AG04450 (cell line): ENCODE measurements at regions not wholly inside any gene's neighbourhood (a gene's known extent, or its start where the extent isn't known, plus 50 kb on each side); places are given as distances from the start of the nearest gene placed in this dataset.

ENCODE experiments used
- CTCF ChIA-PET: fragments of 300-600, 350-600 bp; formaldehyde crosslinking; extraction: SDS; loops from one replicate; lab custom pipeline; 2022; ENCODE audit warnings: antibody characterized with exemption, inconsistent platforms; lab: Charles Lee
- POLR2A ChIA-PET: fragments of 350-600 bp; formaldehyde crosslinking; extraction: SDS; loops from one replicate; lab custom pipeline; 2021; ENCODE audit warnings: antibody characterized with exemption, inconsistent platforms; lab: Yijun Ruan, JAX
- DNase-seq: peaks from one replicate; pipeline ENCODE4 v3.0.0-alpha.2; 2011; ENCODE audit warnings: low read depth, low spot score
- H3K27ac ChIP-seq: one replicate; pipeline ENCODE4 v1.5.1; 2012; ENCODE audit warnings: low read depth, low read length, control low read depth
- H3K27me3 ChIP-seq: one replicate; pipeline ENCODE4 v1.6.0; 2012; ENCODE audit warnings: low read length; ENCODE audit not compliant: control insufficient read depth, insufficient read depth
- H3K4me3 ChIP-seq: 2 replicates; pipeline ENCODE4 v1.5.1; 2011; ENCODE audit warnings: mild to moderate bottlenecking, low read depth, low read length, control low read depth
- H3K9me3 ChIP-seq: 2 replicates; pipeline ENCODE4 v1.5.1; 2012; ENCODE audit warnings: low read length; ENCODE audit not compliant: control insufficient read depth, insufficient read depth
- CTCF ChIP-seq: IDR thresholded peaks from 2 replicates; pipeline ENCODE4 v1.5.1; 2011; ENCODE audit warnings: low read depth, low read length, control low read depth, inconsistent platforms

- no peak for DNase-seq
- CTCF ChIA-PET = interaction anchor here (0.5 to 2.5 kb wide), 14 partner anchors 9 to 341 kb away, joined by 3 to 25 read pairs (median 6); partner anchors contain the start of gene CIBAR2
- POLR2A ChIA-PET = no interaction called here
- Histone ChIP-seq H3K27me3 (no peaks in the 10 kb centered on the region), H3K9me3 (no peaks in the 10 kb centered on the region), H3K27ac (no peak overlapping the region), H3K4me3 (no peak overlapping the region)
- peak; percentile 96 for TF ChIP-seq CTCF
Observed at GRCh38 chr16:85275533-85276249, 163.4 kb upstream of the CIBAR2 start.

- TF ChIP-seq CTCF = no peak
- DNase-seq = no peak
- ChIA-PET POLR2A (no interaction called here), CTCF (interaction anchor here (0.5 to 2.5 kb wide), 10 partner anchors 8 to 340 kb away, joined by 3 to 25 read pairs (median 6); partner anchors contain the start of gene CIBAR2)
- Histone ChIP-seq H3K4me3 (no peak overlapping the region), H3K27ac (no peak overlapping the region), H3K9me3 (no peaks in the 10 kb centered on the region), H3K27me3 (no peaks in the 10 kb centered on the region)
Observed at GRCh38 chr16:85276258-85276657, 164.0 kb upstream of the CIBAR2 start.

- no peak for DNase-seq
- TF ChIP-seq CTCF = no peak
- no peaks in the 10 kb centered on the region for H3K9me3 ChIP-seq
- H3K27me3 ChIP-seq = no peaks in the 10 kb centered on the region
- no peak overlapping the region for H3K4me3 ChIP-seq
- POLR2A ChIA-PET = no interaction called here
- no peak overlapping the region for H3K27ac ChIP-seq
- CTCF ChIA-PET = interaction anchor here (0.5 to 2.5 kb wide), 7 partner anchors 10 to 340 kb away, joined by 4 to 25 read pairs (median 7); no protein-coding TSS in a partner anchor
Observed at GRCh38 chr16:85276721-85277120, 164.4 kb upstream of the CIBAR2 start.

DNA sequence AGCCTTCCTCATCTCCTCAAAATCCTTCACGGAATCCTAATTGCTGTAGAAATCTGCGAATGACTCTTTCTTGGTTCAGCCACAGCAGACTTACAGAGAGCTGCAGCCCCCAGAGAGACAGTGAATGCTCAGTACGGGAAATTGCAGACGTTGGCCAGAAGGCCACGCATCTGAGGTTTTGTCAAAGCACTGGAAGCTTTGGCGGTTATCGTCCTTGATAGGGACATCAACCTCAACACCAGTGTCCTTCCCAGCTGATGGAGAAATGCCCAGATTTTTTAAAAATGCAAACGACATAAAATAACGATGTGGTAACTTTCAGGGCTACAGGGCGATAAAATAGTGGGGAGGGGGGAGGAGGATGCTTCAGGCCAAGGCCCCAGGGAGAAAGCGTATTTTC, 166.6 kb upstream of the CIBAR2 start:
- Histone ChIP-seq H3K4me3 (no peak overlapping the region), H3K9me3 (no peaks in the 10 kb centered on the region; the same call in 1 of the 2 replicates), H3K27ac (no peak overlapping the region), H3K27me3 (no peaks in the 10 kb centered on the region)
- POLR2A ChIA-PET = no interaction called here
- CTCF ChIA-PET = interaction anchor here (0.5 to 1.3 kb wide), 4 partner anchors 18 to 339 kb away, joined by 3 to 6 read pairs (median 4); no protein-coding TSS in a partner anchor
- DNase-seq = no peak
- TF ChIP-seq CTCF = no peak

DNA sequence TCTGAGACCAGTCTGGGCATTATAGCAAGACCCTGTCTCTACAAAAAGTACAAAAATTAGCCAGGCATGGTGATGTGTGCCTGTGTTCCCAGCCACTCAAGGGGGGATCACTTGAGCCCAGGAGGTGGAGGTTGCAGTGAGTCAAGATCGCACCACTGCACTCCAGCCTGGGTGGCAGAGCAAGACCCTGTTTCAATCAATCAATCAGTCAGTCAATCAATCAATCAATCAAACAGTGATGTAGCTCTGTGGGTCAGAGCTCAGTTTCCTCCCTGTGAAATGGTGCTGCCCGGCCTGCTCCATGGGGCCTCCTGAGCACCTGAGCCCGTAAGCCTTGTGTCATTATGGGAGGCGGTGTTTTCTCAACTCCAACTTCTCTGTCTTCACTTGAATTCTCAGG, 167.1 kb upstream of the CIBAR2 start:
- Histone ChIP-seq H3K27me3 (no peaks in the 10 kb centered on the region), H3K27ac (no peak overlapping the region), H3K9me3 (no peaks in the 10 kb centered on the region; the same call in 1 of the 2 replicates), H3K4me3 (no peak overlapping the region)
- POLR2A ChIA-PET = no interaction called here
- CTCF ChIA-PET = interaction anchor here (0.9 to 1.3 kb wide), 3 partner anchors 27 to 338 kb away, joined by 3 to 6 read pairs (median 5); no protein-coding TSS in a partner anchor
- DNase-seq = no peak
- TF ChIP-seq CTCF = no peak
